ENCODE measurements at regions not wholly inside any gene's neighbourhood (a gene's known extent, or its start where the extent isn't known, plus 50 kb on each side); places are given as distances from the start of the nearest gene placed in this dataset.

- DNase-seq = no peak
These were observed 279.7 kb downstream of the ADRA2A start for GRCh38 chr10:111356571-111356970.

- no peak for DNase-seq
These were observed 281.0 kb downstream of the ADRA2A start for GRCh38 chr10:111357859-111358258.

GRCh38 chr10:111360260-111360925, 283.6 kb downstream of the ADRA2A start:
- DNase-seq = peak; percentile 17

- DNase-seq = no peak
These were observed 290.7 kb downstream of the ADRA2A start for GRCh38 chr10:111367531-111367930.

- DNase-seq = no peak
These were observed 293.3 kb downstream of the ADRA2A start for GRCh38 chr10:111370101-111370500.

- DNase-seq = no peak
These were observed 296.9 kb downstream of the ADRA2A start for GRCh38 chr10:111373696-111374095.

- DNase-seq = peak; percentile 6
These were observed 302.8 kb downstream of the ADRA2A start for GRCh38 chr10:111379534-111380187.

- DNase-seq = no peak
These were observed 307.7 kb downstream of the ADRA2A start for GRCh38 chr10:111384556-111384955.

GRCh38 chr10:111390813-111391563, 314.2 kb downstream of the ADRA2A start:
- DNase-seq = no peak

GRCh38 chr10:111392159-111392558, 315.3 kb downstream of the ADRA2A start:
- no peak for DNase-seq

GRCh38 chr10:111392910-111393309, 316.1 kb downstream of the ADRA2A start:
- no peak for DNase-seq

GRCh38 chr10:111410740-111411139, 333.9 kb downstream of the ADRA2A start:
- DNase-seq = no peak

- no peak for DNase-seq
These were observed 348.6 kb downstream of the ADRA2A start for GRCh38 chr10:111425459-111425858.

- no peak for DNase-seq
These were observed 352.6 kb downstream of the ADRA2A start for GRCh38 chr10:111429288-111430028.

- no peak for DNase-seq
These were observed 353.2 kb downstream of the ADRA2A start for GRCh38 chr10:111430070-111430469.

- DNase-seq = no peak
These were observed 355.8 kb downstream of the ADRA2A start for GRCh38 chr10:111432588-111432987.

- DNase-seq = no peak
These were observed 359.0 kb downstream of the ADRA2A start for GRCh38 chr10:111435871-111436270.

- no peak for DNase-seq
These were observed 362.4 kb downstream of the ADRA2A start for GRCh38 chr10:111439034-111439842.

GRCh38 chr10:111440501-111440900, 363.7 kb downstream of the ADRA2A start:
- no peak for DNase-seq

- no peak for DNase-seq
These were observed 368.8 kb downstream of the ADRA2A start for GRCh38 chr10:111445667-111446066.

- no peak for DNase-seq
These were observed 370.1 kb downstream of the ADRA2A start for GRCh38 chr10:111446966-111447365.

- no peak for DNase-seq
These were observed 375.3 kb downstream of the ADRA2A start for GRCh38 chr10:111452153-111452552.
